ENCODE measurements at regions not wholly inside any gene's neighbourhood (a gene's known extent, or its start where the extent isn't known, plus 50 kb on each side); places are given as distances from the start of the nearest gene placed in this dataset.

DNA sequence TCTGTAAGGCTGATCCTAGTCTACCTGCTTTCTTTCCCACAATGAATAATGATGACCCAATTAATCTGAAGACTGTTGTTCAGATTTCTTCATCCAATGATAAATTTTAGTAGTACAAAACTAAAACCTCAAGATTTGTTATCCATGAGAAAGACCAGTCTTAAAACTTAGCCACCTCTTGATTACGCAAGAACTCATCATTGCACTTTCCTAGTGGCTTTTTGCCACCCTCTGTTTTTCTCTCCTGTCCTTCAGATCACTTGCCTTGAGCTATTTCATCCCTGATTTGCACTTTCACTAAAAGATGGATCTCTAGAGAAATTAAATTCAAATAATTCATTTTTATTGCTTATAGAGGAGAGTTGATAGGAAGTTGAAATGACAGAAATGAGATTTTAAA lies 142.7 kb upstream of the RBMS3 start:
- TF ChIP-seq, protein P1, sequence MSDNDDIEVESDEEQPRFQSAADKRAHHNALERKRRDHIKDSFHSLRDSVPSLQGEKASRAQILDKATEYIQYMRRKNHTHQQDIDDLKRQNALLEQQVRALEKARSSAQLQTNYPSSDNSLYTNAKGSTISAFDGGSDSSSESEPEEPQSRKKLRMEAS (IDR thresholded peaks at IDR 0.05), result no peak
- TF ChIP-seq CEBPB (IDR thresholded peaks at IDR 0.05) (peak; percentile 85), REST (IDR thresholded peaks at IDR 0.05; ENCODE audit: low read depth) (no peak), TCF12 (IDR thresholded peaks at IDR 0.05; ENCODE audit: low read depth) (no peak), TAF1 (IDR thresholded peaks at IDR 0.05; ENCODE audit: low read depth) (no peak), FOXM1 (IDR thresholded peaks at IDR 0.05; ENCODE audit: borderline replicate concordance, low read depth) (no peak)
